HepG2 (cell line): ENCODE measurements at regions not wholly inside any gene's neighbourhood (a gene's known extent, or its start where the extent isn't known, plus 50 kb on each side); places are given as distances from the start of the nearest gene placed in this dataset.

Experiments used
- ATAC-seq: fragments of 200-7000 bp; cut with Tn5 transposase; 3 replicates; pipeline ENCODE4 v1.9.1; 2020; ENCODE audit warnings: mild to moderate bottlenecking, moderate library complexity
- BruUV-seq: library from RNA; stranded (reverse); fragments of 400-500 nt; replicated peaks from 2 replicates; lab custom pipeline; 2021; lab: Mats Ljungman, UMichigan
- CTCF ChIA-PET: fragments of 300-600 bp; formaldehyde crosslinking; extraction: SDS; loops from one replicate; lab custom pipeline; 2021; ENCODE audit warnings: low total read pairs, inconsistent platforms, low intra/inter-chr PET ratio; lab: Yijun Ruan, JAX
- POLR2A ChIA-PET: fragments of 350-600 bp; sonication (Branson Sonifier 250); formaldehyde crosslinking; loops from one replicate; lab custom pipeline; 2020; ENCODE audit warnings: antibody characterized with exemption, inconsistent platforms; lab: Yijun Ruan, JAX
- DNase-seq: peaks from one replicate; pipeline ENCODE4 v3.0.0-alpha.2; 2015; ENCODE audit warnings: low spot score
- FAIRE-seq: peaks from 3 replicates; lab custom pipeline; 2011; peaks lifted over from hg19 to GRCh38; lab: Jason Lieb, UNC
- H2AFZ ChIP-seq: one replicate; pipeline ENCODE4 v1.6.1; 2011; ENCODE audit warnings: low read length, inconsistent platforms
- H3K27ac ChIP-seq: fragments of 300-600 bp; 3 replicates; pipeline ENCODE4 v1.8.0; 2011; ENCODE audit warnings: mixed run types, mild to moderate bottlenecking, mixed read lengths, low read length, inconsistent platforms; ENCODE audit not compliant: insufficient read depth; ENCODE audit errors: extremely low read length
- H3K27me3 ChIP-seq, 2 experiments: fragments of 200-600 bp in 1 of 2; 2 replicates in 1 of 2; 3 replicates in 1 of 2; pipeline versions ENCODE4 v1.6.0 to v1.8.0; 2011; ENCODE audit warnings: low read length in 2 of 2, mild to moderate bottlenecking in 2 of 2, moderate library complexity in 2 of 2, inconsistent platforms in 1 of 2; ENCODE audit not compliant: insufficient read depth in 2 of 2, control insufficient read depth in 1 of 2
- H3K36me3 ChIP-seq, 2 experiments: fragments of 200-600 bp in 1 of 2; replicated peaks in 1 of 2; 2 replicates in 1 of 2; 3 replicates in 1 of 2; pipeline versions ENCODE4 v1.5.1 to v1.8.0; 2011; ENCODE audit warnings: low read length in 2 of 2, inconsistent platforms in 1 of 2; ENCODE audit not compliant: insufficient read depth in 2 of 2, control insufficient read depth in 1 of 2
- H3K4me1 ChIP-seq: 2 replicates; pipeline ENCODE4 v1.5.1; 2012; ENCODE audit warnings: low read length, inconsistent platforms; ENCODE audit not compliant: insufficient read depth
- H3K4me2 ChIP-seq: 2 replicates; pipeline ENCODE4 v1.6.0; 2011; ENCODE audit warnings: low read depth, low read length, inconsistent platforms
- H3K4me3 ChIP-seq, 3 experiments: fragments of 200-600 bp in 1 of 3; sonication (generic), shearing (Covaris generic) in 1 of 3; replicated peaks in 1 of 3; 2 replicates each; pipeline ENCODE4 v1.5.1; 2011 to 2016; ENCODE audit warnings: low read length in 3 of 3, inconsistent platforms in 2 of 3, low read depth in 2 of 3, mild to moderate bottlenecking in 2 of 3, control low read depth in 1 of 3, mixed read lengths in 1 of 3; ENCODE audit not compliant: insufficient read depth in 1 of 3
- H3K79me2 ChIP-seq: one replicate; pipeline ENCODE4 v1.6.1; 2011; ENCODE audit warnings: low read length, inconsistent platforms; ENCODE audit not compliant: insufficient read depth
- H3K9ac ChIP-seq: 2 replicates; pipeline ENCODE4 v1.6.0; 2011; ENCODE audit warnings: mild to moderate bottlenecking, low read depth, low read length, inconsistent platforms; ENCODE audit not compliant: insufficient read depth
- H3K9me3 ChIP-seq: 2 replicates; pipeline ENCODE4 v1.5.1; 2012; ENCODE audit warnings: mild to moderate bottlenecking, low read length
- H4K20me1 ChIP-seq: 2 replicates; pipeline ENCODE4 v1.6.0; 2011; ENCODE audit warnings: inconsistent platforms, mild to moderate bottlenecking, low read length, moderate library complexity; ENCODE audit not compliant: insufficient read depth
- HNRNPH1 ChIP-seq: fragments of 200-400 bp; formaldehyde crosslinking; optimal IDR thresholded peaks from 2 replicates; pipeline ENCODE3; 2017; ENCODE audit warnings: mild to moderate bottlenecking, low read depth, low read length
- HNRNPUL1 ChIP-seq: fragments of 200-400 bp; formaldehyde crosslinking; IDR thresholded peaks from 2 replicates; pipeline ENCODE4 v1.6.1; 2017; ENCODE audit warnings: low read depth, mild to moderate bottlenecking, low read length, moderate library complexity
- KLF11 ChIP-seq: IDR thresholded peaks from 2 replicates; pipeline ENCODE4 v1.6.1; 2016; ENCODE audit warnings: missing compliant biosample characterization
- RFX1 ChIP-seq: fragments of 450-650 bp; IDR thresholded peaks from 2 replicates; pipeline ENCODE4 v1.6.1; 2017
- SOX6 ChIP-seq, 2 experiments: fragments of 450-650 bp in 1 of 2; sonication (generic) in 1 of 2; formaldehyde crosslinking in 1 of 2; IDR thresholded peaks; 2 replicates each; pipeline versions ENCODE4 v1.4.0 to v1.6.1; 2017 to 2020; ENCODE audit warnings: antibody characterized with exemption in 1 of 2, mild to moderate bottlenecking in 1 of 2, missing genetic modification reagents in 1 of 2
- TAF1 ChIP-seq: sonication (generic); formaldehyde crosslinking; IDR thresholded peaks from 2 replicates; pipeline ENCODE4 v1.4.0; 2020; ENCODE audit warnings: missing genetic modification reagents
- ZBTB7B ChIP-seq: sonication (generic); formaldehyde crosslinking; IDR thresholded peaks from 2 replicates; pipeline ENCODE4 v1.4.0; 2020; ENCODE audit warnings: missing genetic modification reagents
- ZEB1 ChIP-seq: IDR thresholded peaks from 2 replicates; pipeline ENCODE4 v1.6.1; 2012; ENCODE audit warnings: mild to moderate bottlenecking, low read depth, inconsistent platforms; ENCODE audit not compliant: insufficient replicate concordance
- ZNF230 ChIP-seq: sonication (generic); formaldehyde crosslinking; IDR thresholded peaks from 2 replicates; pipeline ENCODE4 v1.4.0; 2020; ENCODE audit warnings: mild to moderate bottlenecking, missing genetic modification reagents
- ZNF34 ChIP-seq: sonication (generic); formaldehyde crosslinking; IDR thresholded peaks from 2 replicates; pipeline ENCODE4 v1.4.0; 2020; ENCODE audit warnings: mild to moderate bottlenecking, missing genetic modification reagents, borderline replicate concordance
- ZNF530 ChIP-seq: sonication (generic); formaldehyde crosslinking; IDR thresholded peaks from 2 replicates; pipeline ENCODE4 v1.5.0; 2020; ENCODE audit warnings: low read depth, mild to moderate bottlenecking, missing genetic modification reagents
- ZNF569 ChIP-seq: sonication (generic); formaldehyde crosslinking; IDR thresholded peaks from 2 replicates; pipeline ENCODE4 v1.5.0; 2020; ENCODE audit warnings: mild to moderate bottlenecking, missing genetic modification reagents, moderate library complexity, borderline replicate concordance
- ZNF776 ChIP-seq: sonication (generic); formaldehyde crosslinking; IDR thresholded peaks from 2 replicates; pipeline ENCODE4 v1.4.0; 2020; ENCODE audit warnings: mild to moderate bottlenecking, missing genetic modification reagents
- ZNF792 ChIP-seq: IDR thresholded peaks from 2 replicates; pipeline ENCODE4 v1.6.1; 2016
- WGBS: methylation state at CpG from one replicate; pipeline ENCODE4 v1.1.6; 2017; ENCODE audit warnings: low lambda C conversion rate; 5-methylcytosine and 5-hydroxymethylcytosine counted together
- in situ Hi-C: cut with HindIII; loops from 2 replicates; pipeline ENCODE4 v1.10.0; 2017; ENCODE audit warnings: low pct_unique_long_range_greater_than_20kb; ENCODE audit not compliant: extremely low pct_ligation_motif_present
- intact Hi-C: fragments of 100-400 bp; cut with micrococcal nuclease; formaldehyde crosslinking; loops from one replicate; pipeline ENCODE4 v1.10.0; 2022; ENCODE audit not compliant: unreplicated experiment
- TF ChIP-seq, protein P1 (sequence below): sonication (generic); formaldehyde crosslinking; IDR thresholded peaks from 2 replicates; pipeline ENCODE4 v1.4.0; 2020; ENCODE audit warnings: mild to moderate bottlenecking, missing genetic modification reagents

DNA sequence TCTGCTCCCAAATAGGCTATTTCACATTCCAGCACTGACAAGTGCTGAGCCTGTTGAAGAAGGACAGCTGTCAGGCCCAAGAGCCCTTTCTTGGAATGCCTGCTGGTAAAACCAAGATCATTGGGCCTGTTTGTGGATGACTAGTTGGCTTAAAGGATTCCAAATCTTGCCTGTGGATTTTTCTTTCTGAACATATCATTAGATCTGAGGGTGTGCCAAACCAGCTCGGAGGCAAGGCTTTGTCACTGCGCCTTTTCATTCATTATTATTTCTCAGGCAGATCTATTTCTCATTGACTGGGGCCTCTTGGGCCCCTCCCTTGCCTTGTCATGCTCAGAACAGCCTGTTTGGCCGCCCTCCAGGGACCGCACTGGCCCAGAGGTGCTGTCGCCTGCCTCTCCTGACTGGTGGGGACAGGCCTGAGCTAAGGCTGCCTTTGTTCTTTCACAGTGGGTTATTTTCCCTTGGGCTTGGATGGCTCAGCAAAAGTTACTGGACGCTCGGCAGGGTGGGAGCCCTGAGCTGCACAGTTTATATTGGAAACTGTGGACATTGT lies 222.7 kb upstream of the SESN3 start:
- Histone ChIP-seq H2AFZ (no peak overlapping the region), H3K27ac (no peak overlapping the region), H3K36me3 (no peaks in the 10 kb centered on the region), H3K4me3 (no peak overlapping the region), H3K9ac (no peak overlapping the region), H4K20me1 (no peaks in the 10 kb centered on the region), H3K79me2 (no peaks in the 10 kb centered on the region), H3K4me2 (no peak overlapping the region), H3K9me3 (no peaks in the 10 kb centered on the region), H3K27me3 (no peaks in the 10 kb centered on the region; a peak in 1 of 5 replicates), H3K4me1 (no peaks in the 10 kb centered on the region)
- DNase-seq (no peak), ATAC-seq (no peak), FAIRE-seq (no peak)
- ChIA-PET POLR2A (no interaction called here), CTCF (no interaction called here)
- in situ Hi-C loops, result no loop called here
- TF ChIP-seq TAF1 (CRISPR knock-in tag) (no peak), ZNF776 (CRISPR knock-in tag) (no peak)
- no TSS peak for BruUV-seq
- 20% methylated on average over 6 of the region's 7 CpGs for WGBS
- intact Hi-C loops, result no loop called here

DNA sequence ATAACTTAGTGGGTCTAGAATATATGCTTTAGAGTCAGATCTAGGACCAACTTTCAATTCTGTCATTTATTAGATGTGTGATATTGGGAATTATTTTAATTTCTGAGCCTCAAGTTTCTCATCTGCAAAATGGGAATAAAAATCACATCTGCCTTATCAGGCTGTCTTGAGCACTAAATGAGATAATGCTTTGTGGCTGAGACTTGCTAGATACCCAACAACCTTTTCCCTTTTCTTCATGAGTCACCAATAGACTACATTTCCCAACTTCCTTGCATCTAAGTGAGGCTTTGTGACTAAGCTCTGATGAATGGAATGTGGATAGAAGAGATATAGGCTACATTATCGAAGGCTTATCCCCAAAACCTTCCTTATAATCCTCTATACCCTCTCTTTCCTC lies 220.7 kb upstream of the SESN3 start:
- Histone ChIP-seq H3K36me3 (no peaks in the 10 kb centered on the region), H3K4me1 (no peaks in the 10 kb centered on the region), H2AFZ (no peak overlapping the region), H4K20me1 (no peaks in the 10 kb centered on the region), H3K4me3 (no peak overlapping the region), H3K4me2 (no peak overlapping the region), H3K27me3 (no peaks in the 10 kb centered on the region; a peak in 1 of 5 replicates), H3K27ac (no peak overlapping the region), H3K9me3 (no peaks in the 10 kb centered on the region), H3K79me2 (no peaks in the 10 kb centered on the region), H3K9ac (no peak overlapping the region)
- WGBS, result 0% methylated on average over 1 of the region's 1 CpG
- ATAC-seq (no peak), DNase-seq (no peak), FAIRE-seq (no peak)
- BruUV-seq, result no TSS peak
- POLR2A ChIA-PET, result no interaction called here
- intact Hi-C loops (no loop called here), in situ Hi-C loops (no loop called here)
- CTCF ChIA-PET, result no interaction called here
- TF ChIP-seq ZNF792 (CRISPR knock-in tag), result no peak
- TF ChIP-seq, protein P1, sequence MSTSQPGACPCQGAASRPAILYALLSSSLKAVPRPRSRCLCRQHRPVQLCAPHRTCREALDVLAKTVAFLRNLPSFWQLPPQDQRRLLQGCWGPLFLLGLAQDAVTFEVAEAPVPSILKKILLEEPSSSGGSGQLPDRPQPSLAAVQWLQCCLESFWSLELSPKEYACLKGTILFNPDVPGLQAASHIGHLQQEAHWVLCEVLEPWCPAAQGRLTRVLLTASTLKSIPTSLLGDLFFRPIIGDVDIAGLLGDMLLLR (CRISPR knock-in tag), result no peak
- TF ChIP-seq HNRNPUL1, result no peak
- no peak for TF ChIP-seq HNRNPH1
- no peak for TF ChIP-seq ZNF530
- TF ChIP-seq ZNF230 (CRISPR knock-in tag), result no peak
- TF ChIP-seq RFX1, result no peak
- no peak for TF ChIP-seq KLF11 (CRISPR knock-in tag)
- TF ChIP-seq ZEB1, result no peak
- no peak for TF ChIP-seq ZBTB7B (CRISPR knock-in tag)
- no peak for TF ChIP-seq ZNF569 (CRISPR knock-in tag)
- no peak for TF ChIP-seq SOX6 (IDR thresholded peaks at IDR 0.05)
- no peak for TF ChIP-seq SOX6 (CRISPR knock-in tag; IDR thresholded peaks at IDR 0.05)
- TF ChIP-seq ZNF34 (CRISPR knock-in tag), result no peak
